Panc1 (cell line): ENCODE measurements at regions not wholly inside any gene's neighbourhood (a gene's known extent, or its start where the extent isn't known, plus 50 kb on each side); places are given as distances from the start of the nearest gene placed in this dataset.

Experiments used
- CTCF ChIP-seq: fragments of 450-650 bp; IDR thresholded peaks from 2 replicates; pipeline ENCODE4 v1.5.1; 2017; ENCODE audit warnings: mild to moderate bottlenecking
- POLR2AphosphoS5 ChIP-seq: IDR thresholded peaks from 2 replicates; pipeline ENCODE4 v1.6.1; 2012; ENCODE audit warnings: mild to moderate bottlenecking, low read depth, low read length, moderate library complexity
- REST ChIP-seq, 2 experiments: IDR thresholded peaks; 2 replicates each; pipeline ENCODE4 v1.6.1; 2011 to 2012; ENCODE audit warnings: low read depth in 2 of 2, control low read depth in 1 of 2, low read length in 1 of 2, mild to moderate bottlenecking in 1 of 2, moderate library complexity in 1 of 2; ENCODE audit not compliant: insufficient read depth in 1 of 2

- no peak for TF ChIP-seq CTCF
- TF ChIP-seq POLR2AphosphoS5: no peak
- no peak for TF ChIP-seq REST (IDR thresholded peaks at IDR 0.05; ENCODE audit: insufficient read depth in 1 of 2, low read depth in 2 of 2, low read length in 1 of 2)
Measured at GRCh38 chr20:53713328-53714056, 119.9 kb upstream of the ZNF217 start.
